ENCODE measurements at regions not wholly inside any gene's neighbourhood (a gene's known extent, or its start where the extent isn't known, plus 50 kb on each side); places are given as distances from the start of the nearest gene placed in this dataset.

GRCh38 chr4:117889978-117890377 lies 144.3 kb upstream of the NDST3 start:
- no peaks in the 10 kb centered on the region for H3K9me3 ChIP-seq (ENCODE audit: severe bottlenecking)
- no peak for TF ChIP-seq CTCF (IDR thresholded peaks at IDR 0.05; ENCODE audit: poor library complexity, severe bottlenecking)
- H3K36me3 ChIP-seq (ENCODE audit: low read depth) = no peaks in the 10 kb centered on the region
- H3K4me3 ChIP-seq (ENCODE audit: severe bottlenecking) = no peak overlapping the region
- no peaks in the 10 kb centered on the region for H3K4me1 ChIP-seq (ENCODE audit: insufficient read depth, poor library complexity, severe bottlenecking)
- no peak for ATAC-seq (ENCODE audit: low read depth)
- no peak overlapping the region for H3K27ac ChIP-seq (ENCODE audit: poor library complexity, severe bottlenecking)
- no peak for DNase-seq (ENCODE audit: low spot score)
- no peaks in the 10 kb centered on the region for H3K27me3 ChIP-seq (ENCODE audit: insufficient read depth, poor library complexity, severe bottlenecking)

- 0 out of 3 replicates have a peak, but pooled peaks have one; percentile 17 for ATAC-seq (ENCODE audit: low read depth)
- Histone ChIP-seq H3K4me3 (ENCODE audit: severe bottlenecking) (no peak overlapping the region), H3K4me1 (ENCODE audit: insufficient read depth, poor library complexity, severe bottlenecking) (no peaks in the 10 kb centered on the region), H3K9me3 (ENCODE audit: severe bottlenecking) (no peaks in the 10 kb centered on the region), H3K27ac (ENCODE audit: poor library complexity, severe bottlenecking) (no peak overlapping the region), H3K36me3 (ENCODE audit: low read depth) (no peaks in the 10 kb centered on the region), H3K27me3 (ENCODE audit: insufficient read depth, poor library complexity, severe bottlenecking) (no peaks in the 10 kb centered on the region)
- no peak for TF ChIP-seq CTCF (IDR thresholded peaks at IDR 0.05; ENCODE audit: poor library complexity, severe bottlenecking)
- no peak for DNase-seq (ENCODE audit: low spot score)
These were observed 141.1 kb upstream of the NDST3 start for GRCh38 chr4:117893207-117893606.

GRCh38 chr4:117898496-117898895 lies 135.8 kb upstream of the NDST3 start:
- no peaks in the 10 kb centered on the region for H3K9me3 ChIP-seq (ENCODE audit: severe bottlenecking)

GRCh38 chr4:117900832-117901231 lies 133.5 kb upstream of the NDST3 start:
- TF ChIP-seq CTCF (IDR thresholded peaks at IDR 0.05; ENCODE audit: poor library complexity, severe bottlenecking) = no peak
- Histone ChIP-seq H3K36me3 (ENCODE audit: low read depth) (no peaks in the 10 kb centered on the region), H3K9me3 (ENCODE audit: severe bottlenecking) (no peaks in the 10 kb centered on the region), H3K4me3 (ENCODE audit: severe bottlenecking) (no peak overlapping the region), H3K27me3 (ENCODE audit: insufficient read depth, poor library complexity, severe bottlenecking) (no peaks in the 10 kb centered on the region), H3K27ac (ENCODE audit: poor library complexity, severe bottlenecking) (no peak overlapping the region), H3K4me1 (ENCODE audit: insufficient read depth, poor library complexity, severe bottlenecking) (no peaks in the 10 kb centered on the region)
- ATAC-seq (ENCODE audit: low read depth) (no peak), DNase-seq (ENCODE audit: low spot score) (no peak)

More at GRCh38 chr4:117898496-117898895, 135.8 kb upstream of the NDST3 start:
- H3K4me3 ChIP-seq (ENCODE audit: severe bottlenecking) = no peak overlapping the region
- no peaks in the 10 kb centered on the region for H3K4me1 ChIP-seq (ENCODE audit: insufficient read depth, poor library complexity, severe bottlenecking)
- no peak for TF ChIP-seq CTCF (IDR thresholded peaks at IDR 0.05; ENCODE audit: poor library complexity, severe bottlenecking)
- H3K27me3 ChIP-seq (ENCODE audit: insufficient read depth, poor library complexity, severe bottlenecking) = no peaks in the 10 kb centered on the region
- peak; percentile 49; the same call in 2 of the 3 replicates for ATAC-seq (ENCODE audit: low read depth)
- H3K36me3 ChIP-seq (ENCODE audit: low read depth) = no peaks in the 10 kb centered on the region
- no peak overlapping the region for H3K27ac ChIP-seq (ENCODE audit: poor library complexity, severe bottlenecking)
- no peak for DNase-seq (ENCODE audit: low spot score)

- H3K36me3 ChIP-seq (ENCODE audit: low read depth) = no peaks in the 10 kb centered on the region
- H3K27ac ChIP-seq (ENCODE audit: poor library complexity, severe bottlenecking) = no peak overlapping the region
- TF ChIP-seq CTCF (IDR thresholded peaks at IDR 0.05; ENCODE audit: poor library complexity, severe bottlenecking) = no peak
- no peaks in the 10 kb centered on the region for H3K27me3 ChIP-seq (ENCODE audit: insufficient read depth, poor library complexity, severe bottlenecking)
- H3K9me3 ChIP-seq (ENCODE audit: severe bottlenecking) = no peaks in the 10 kb centered on the region
- H3K4me1 ChIP-seq (ENCODE audit: insufficient read depth, poor library complexity, severe bottlenecking) = no peaks in the 10 kb centered on the region
- no peak for DNase-seq (ENCODE audit: low spot score)
- no peak for ATAC-seq (ENCODE audit: low read depth)
- H3K4me3 ChIP-seq (ENCODE audit: severe bottlenecking) = no peak overlapping the region
These were observed 126.6 kb upstream of the NDST3 start for GRCh38 chr4:117907646-117908045.
